ENCODE measurements at regions not wholly inside any gene's neighbourhood (a gene's known extent, or its start where the extent isn't known, plus 50 kb on each side); places are given as distances from the start of the nearest gene placed in this dataset.
"Not testable (repeated sequence)": the region's sequence is repeated elsewhere in the genome, so short reads cannot be mapped to it uniquely, and the experiment has no call there.

- Histone ChIP-seq H3K27ac (no peak overlapping the region), H3K27me3 (no peaks in the 10 kb centered on the region), H3K4me3 (no peak overlapping the region), H3K4me1 (no peaks in the 10 kb centered on the region), H3K9me3 (peaks cover 0 to 7% (median 0%) of the 10 kb centered on the region in 12 donors), H3K36me3 (no peaks in the 10 kb centered on the region)
- TF ChIP-seq, protein P1, sequence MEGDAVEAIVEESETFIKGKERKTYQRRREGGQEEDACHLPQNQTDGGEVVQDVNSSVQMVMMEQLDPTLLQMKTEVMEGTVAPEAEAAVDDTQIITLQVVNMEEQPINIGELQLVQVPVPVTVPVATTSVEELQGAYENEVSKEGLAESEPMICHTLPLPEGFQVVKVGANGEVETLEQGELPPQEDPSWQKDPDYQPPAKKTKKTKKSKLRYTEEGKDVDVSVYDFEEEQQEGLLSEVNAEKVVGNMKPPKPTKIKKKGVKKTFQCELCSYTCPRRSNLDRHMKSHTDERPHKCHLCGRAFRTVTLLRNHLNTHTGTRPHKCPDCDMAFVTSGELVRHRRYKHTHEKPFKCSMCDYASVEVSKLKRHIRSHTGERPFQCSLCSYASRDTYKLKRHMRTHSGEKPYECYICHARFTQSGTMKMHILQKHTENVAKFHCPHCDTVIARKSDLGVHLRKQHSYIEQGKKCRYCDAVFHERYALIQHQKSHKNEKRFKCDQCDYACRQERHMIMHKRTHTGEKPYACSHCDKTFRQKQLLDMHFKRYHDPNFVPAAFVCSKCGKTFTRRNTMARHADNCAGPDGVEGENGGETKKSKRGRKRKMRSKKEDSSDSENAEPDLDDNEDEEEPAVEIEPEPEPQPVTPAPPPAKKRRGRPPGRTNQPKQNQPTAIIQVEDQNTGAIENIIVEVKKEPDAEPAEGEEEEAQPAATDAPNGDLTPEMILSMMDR (IDR thresholded peaks at IDR 0.05), result no peak
- TF ChIP-seq POLR2A (IDR thresholded peaks at IDR 0.05), result no peak
- intact Hi-C loops (cut with DNase I), result no loop called here
- ATAC-seq, result no peak
- 86 to 91% (median 87%) methylated on average over 3 of the region's 3 CpGs for WGBS, 4 donors
- DNase-seq, result no peak
Observed at GRCh38 chr6:86147311-86147710, 504.6 kb upstream of the SYNCRIP start.

GRCh38 chr6:86146751-86147150 lies 504.1 kb upstream of the SYNCRIP start:
- DNase-seq; intact Hi-C loops (cut with DNase I): not testable (repeated sequence)

GRCh38 chr6:86142326-86142725 lies 499.6 kb upstream of the SYNCRIP start:
- 35 to 53% (median 42%) methylated on average over 2 of the region's 2 CpGs for WGBS, 4 donors
- H3K27me3 ChIP-seq, result no peaks in the 10 kb centered on the region
- no peak overlapping the region for H3K4me3 ChIP-seq
- DNase-seq (no peak), ATAC-seq (no peak)
- H3K9me3 ChIP-seq, result peaks cover 0 to 12% (median 0%) of the 10 kb centered on the region in 12 donors
- intact Hi-C loops (cut with DNase I), result no loop called here
- H3K27ac ChIP-seq, result no peak overlapping the region
- no peaks in the 10 kb centered on the region for H3K4me1 ChIP-seq
- TF ChIP-seq, protein P1 (IDR thresholded peaks at IDR 0.05), result no peak
- no peak for TF ChIP-seq POLR2A (IDR thresholded peaks at IDR 0.05)
- no peaks in the 10 kb centered on the region for H3K36me3 ChIP-seq

More at GRCh38 chr6:86146751-86147150, 504.1 kb upstream of the SYNCRIP start:
- not testable (repeated sequence) for H3K4me3 ChIP-seq, ATAC-seq, H3K27ac ChIP-seq, H3K9me3 ChIP-seq, H3K36me3 ChIP-seq, H3K4me1 ChIP-seq, H3K27me3 ChIP-seq
- 35 to 46% (median 40%) methylated on average over 3 of the region's 3 CpGs for WGBS, 4 donors

GRCh38 chr6:86128130-86128814 lies 485.6 kb upstream of the SYNCRIP start:
- ATAC-seq, result no peak
- Histone ChIP-seq H3K9me3 (peaks cover 0 to 27% (median 8%) of the 10 kb centered on the region in 12 donors), H3K36me3 (no peaks in the 10 kb centered on the region), H3K27me3 (no peaks in the 10 kb centered on the region), H3K4me1 (no peaks in the 10 kb centered on the region), H3K27ac (no peak overlapping the region), H3K4me3 (no peak overlapping the region)
- 48 to 52% (median 49%) methylated on average over 7 of the region's 7 CpGs for whole genome bisulfite sequencing, 4 donors
- intact Hi-C loops (cut with DNase I), result no loop called here
- no peak for DNase-seq
- TF ChIP-seq, protein P1 (IDR thresholded peaks at IDR 0.05), result no peak
- TF ChIP-seq POLR2A (IDR thresholded peaks at IDR 0.05), result no peak

DNA sequence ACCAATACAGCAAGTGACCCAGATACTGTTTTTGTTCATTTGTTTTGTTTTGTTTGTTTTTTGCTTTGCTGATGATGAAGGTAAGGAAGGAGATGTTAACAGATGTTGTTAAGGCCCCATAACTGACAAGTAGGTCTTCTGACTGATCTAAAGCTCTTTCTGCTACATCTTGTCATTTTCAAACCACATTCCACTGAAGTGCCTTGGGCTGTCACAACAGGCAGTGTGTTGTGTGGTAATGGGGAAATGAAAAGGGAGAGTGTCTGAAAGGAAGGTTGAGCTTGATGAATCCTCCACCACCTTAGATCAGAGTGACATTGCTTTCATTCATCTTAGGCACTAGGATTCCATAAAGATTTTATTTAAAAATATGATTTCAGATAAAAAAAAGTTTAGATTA lies 479.4 kb upstream of the SYNCRIP start:
- TF ChIP-seq, protein P1 (IDR thresholded peaks at IDR 0.05), result no peak
- no peak for TF ChIP-seq POLR2A (IDR thresholded peaks at IDR 0.05)
- ATAC-seq (no peak), DNase-seq (no peak)
- intact Hi-C loops (cut with DNase I), result no loop called here
- Histone ChIP-seq H3K4me1 (no peaks in the 10 kb centered on the region), H3K4me3 (no peak overlapping the region), H3K36me3 (no peaks in the 10 kb centered on the region), H3K27me3 (no peaks in the 10 kb centered on the region), H3K9me3 (no peaks in the 10 kb centered on the region), H3K27ac (no peak overlapping the region)
